Loucy (cell line): ENCODE measurements at regions not wholly inside any gene's neighbourhood (a gene's known extent, or its start where the extent isn't known, plus 50 kb on each side); places are given as distances from the start of the nearest gene placed in this dataset.

Experiments
- H2AFZ ChIP-seq: fragments of 200-600 bp; sonication (generic); 2 replicates; pipeline ENCODE4 v1.6.0; 2016; ENCODE audit warnings: antibody characterized with exemption, mild to moderate bottlenecking, low read length, moderate library complexity
- H3F3A ChIP-seq: fragments of 200-600 bp; 2 replicates; pipeline ENCODE4 v1.6.0; 2016; ENCODE audit warnings: antibody characterized with exemption, low read depth, mild to moderate bottlenecking
- H3K27me3 ChIP-seq: fragments of 200-600 bp; sonication (generic); 2 replicates; pipeline ENCODE4 v1.6.1; 2014; ENCODE audit warnings: low read length, mild to moderate bottlenecking; ENCODE audit not compliant: insufficient read depth, poor library complexity, severe bottlenecking
- H3K36me3 ChIP-seq: fragments of 200-600 bp; sonication (generic); 2 replicates; pipeline ENCODE4 v1.6.1; 2016; ENCODE audit warnings: low read length; ENCODE audit not compliant: insufficient read depth
- H3K4me1 ChIP-seq: fragments of 200-600 bp; sonication (generic); 2 replicates; pipeline ENCODE4 v1.5.1; 2014; ENCODE audit warnings: low read length, mild to moderate bottlenecking; ENCODE audit not compliant: insufficient read depth, poor library complexity, severe bottlenecking
- H3K4me2 ChIP-seq: fragments of 200-600 bp; sonication (generic); 2 replicates; pipeline ENCODE4 v1.6.0; 2014; ENCODE audit warnings: antibody characterized with exemption, low read length, low read depth, mild to moderate bottlenecking; ENCODE audit not compliant: poor library complexity, severe bottlenecking
- H3K4me3 ChIP-seq: fragments of 200-600 bp; sonication (generic); 2 replicates; pipeline ENCODE4 v1.5.1; 2014; ENCODE audit warnings: low read length, mild to moderate bottlenecking, mixed read lengths; ENCODE audit not compliant: poor library complexity, severe bottlenecking
- H3K79me2 ChIP-seq: fragments of 200-600 bp; sonication (generic); 2 replicates; pipeline ENCODE4 v1.6.1; 2014; ENCODE audit warnings: low read length; ENCODE audit not compliant: insufficient read depth
- H3K9ac ChIP-seq: fragments of 200-600 bp; sonication (generic); 2 replicates; pipeline ENCODE4 v1.6.0; 2014; ENCODE audit warnings: mild to moderate bottlenecking, low read depth, low read length, moderate library complexity; ENCODE audit not compliant: poor library complexity, severe bottlenecking
- H3K9me2 ChIP-seq: fragments of 200-600 bp; sonication (generic); replicated peaks from 2 replicates; pipeline ENCODE4 v1.6.1; 2016; ENCODE audit warnings: low read depth, low read length, mixed read lengths
- H3K9me3 ChIP-seq: fragments of 200-600 bp; sonication (generic); 2 replicates; pipeline ENCODE4 v1.6.1; 2014; ENCODE audit warnings: mild to moderate bottlenecking, antibody characterized with exemption, low read length, low read depth; ENCODE audit not compliant: insufficient read depth
- H4K20me1 ChIP-seq: fragments of 200-600 bp; sonication (generic); 2 replicates; pipeline ENCODE4 v1.6.0; 2014; ENCODE audit warnings: antibody characterized with exemption, low read length, mild to moderate bottlenecking; ENCODE audit not compliant: insufficient read depth, poor library complexity, severe bottlenecking
- EZH2phosphoT487 ChIP-seq: fragments of 200-600 bp; IDR thresholded peaks from 2 replicates; pipeline ENCODE4 v1.6.1; 2018; ENCODE audit warnings: antibody characterized with exemption, mild to moderate bottlenecking, moderate library complexity, borderline replicate concordance
- TF ChIP-seq, protein P1 (sequence below): fragments of 200-600 bp; sonication (generic); conservative IDR thresholded peaks from 2 replicates; pipeline ENCODE4 v1.5.1; 2014; ENCODE audit warnings: mild to moderate bottlenecking, antibody characterized with exemption, low read length

DNA sequence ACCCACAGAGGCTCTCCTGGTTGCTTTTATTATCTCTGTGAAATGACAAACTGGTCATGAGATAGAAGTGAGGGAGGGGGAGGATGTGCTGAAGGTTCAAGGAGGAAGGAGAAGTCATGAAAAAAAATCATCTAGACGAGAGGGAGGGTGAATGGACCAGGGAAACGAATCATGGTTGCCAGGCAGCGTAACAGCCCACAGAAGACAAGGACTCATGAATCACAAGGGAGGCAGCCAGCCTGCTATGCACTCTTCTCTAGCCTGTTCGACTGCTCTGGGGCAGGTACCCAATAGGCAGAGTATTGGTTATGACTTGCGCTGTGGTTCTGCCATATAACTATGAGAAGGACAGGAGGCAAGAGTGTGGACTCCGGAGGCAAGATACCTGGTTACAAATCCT is 475.2 kb downstream of the CDK5RAP2 start:
- no peaks in the 10 kb centered on the region for H3K36me3 ChIP-seq
- H3K4me1 ChIP-seq, result no peaks in the 10 kb centered on the region
- no peaks in the 10 kb centered on the region for H3K27me3 ChIP-seq
- H3K79me2 ChIP-seq, result no peaks in the 10 kb centered on the region
- no peaks in the 10 kb centered on the region for H3K9me2 ChIP-seq
- no peak overlapping the region for H2AFZ ChIP-seq
- H3K9me3 ChIP-seq, result no peaks in the 10 kb centered on the region
- H3K4me2 ChIP-seq, result no peak overlapping the region
- no peaks in the 10 kb centered on the region for H3F3A ChIP-seq
- H3K9ac ChIP-seq, result no peak overlapping the region
- H3K4me3 ChIP-seq, result no peak overlapping the region
- no peaks in the 10 kb centered on the region for H4K20me1 ChIP-seq
- TF ChIP-seq, protein P1, sequence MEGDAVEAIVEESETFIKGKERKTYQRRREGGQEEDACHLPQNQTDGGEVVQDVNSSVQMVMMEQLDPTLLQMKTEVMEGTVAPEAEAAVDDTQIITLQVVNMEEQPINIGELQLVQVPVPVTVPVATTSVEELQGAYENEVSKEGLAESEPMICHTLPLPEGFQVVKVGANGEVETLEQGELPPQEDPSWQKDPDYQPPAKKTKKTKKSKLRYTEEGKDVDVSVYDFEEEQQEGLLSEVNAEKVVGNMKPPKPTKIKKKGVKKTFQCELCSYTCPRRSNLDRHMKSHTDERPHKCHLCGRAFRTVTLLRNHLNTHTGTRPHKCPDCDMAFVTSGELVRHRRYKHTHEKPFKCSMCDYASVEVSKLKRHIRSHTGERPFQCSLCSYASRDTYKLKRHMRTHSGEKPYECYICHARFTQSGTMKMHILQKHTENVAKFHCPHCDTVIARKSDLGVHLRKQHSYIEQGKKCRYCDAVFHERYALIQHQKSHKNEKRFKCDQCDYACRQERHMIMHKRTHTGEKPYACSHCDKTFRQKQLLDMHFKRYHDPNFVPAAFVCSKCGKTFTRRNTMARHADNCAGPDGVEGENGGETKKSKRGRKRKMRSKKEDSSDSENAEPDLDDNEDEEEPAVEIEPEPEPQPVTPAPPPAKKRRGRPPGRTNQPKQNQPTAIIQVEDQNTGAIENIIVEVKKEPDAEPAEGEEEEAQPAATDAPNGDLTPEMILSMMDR, result no peak
- no peak for TF ChIP-seq EZH2phosphoT487

GRCh38 chr9:120100595-120100994 is 479.4 kb downstream of the CDK5RAP2 start:
- Histone ChIP-seq H3K4me3 (no peak overlapping the region), H2AFZ (no peak overlapping the region), H3K27me3 (no peaks in the 10 kb centered on the region), H3K4me2 (no peak overlapping the region), H3K9me3 (no peaks in the 10 kb centered on the region), H3F3A (no peaks in the 10 kb centered on the region), H4K20me1 (no peaks in the 10 kb centered on the region), H3K36me3 (no peaks in the 10 kb centered on the region), H3K4me1 (no peaks in the 10 kb centered on the region), H3K79me2 (no peaks in the 10 kb centered on the region), H3K9ac (no peak overlapping the region), H3K9me2 (no peaks in the 10 kb centered on the region)
- TF ChIP-seq, protein P1, result no peak
- no peak for TF ChIP-seq EZH2phosphoT487

DNA sequence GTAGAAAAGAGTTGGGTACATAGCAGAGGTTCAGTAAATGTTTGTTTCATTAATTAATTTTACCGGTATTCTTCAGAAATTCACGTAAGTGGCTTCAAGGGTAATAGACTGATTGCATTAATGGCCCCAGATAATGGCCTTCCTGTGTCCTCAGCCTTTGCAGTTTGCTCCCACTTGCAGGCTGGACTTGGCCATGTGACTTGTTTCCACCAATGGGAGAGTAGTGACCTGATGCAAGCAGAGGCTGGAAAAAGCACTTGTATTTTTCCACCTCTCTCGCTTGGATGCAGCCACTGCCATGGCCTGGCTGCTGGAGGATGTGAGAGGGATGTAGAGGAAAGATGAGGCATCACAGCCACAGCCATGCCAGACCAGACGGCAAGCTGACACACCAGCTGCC is 480.9 kb downstream of the CDK5RAP2 start:
- no peaks in the 10 kb centered on the region for H3F3A ChIP-seq
- no peak overlapping the region for H3K4me2 ChIP-seq
- H2AFZ ChIP-seq, result no peak overlapping the region
- no peak overlapping the region for H3K9ac ChIP-seq
- no peaks in the 10 kb centered on the region for H3K4me1 ChIP-seq
- no peaks in the 10 kb centered on the region for H3K9me3 ChIP-seq
- no peaks in the 10 kb centered on the region for H3K36me3 ChIP-seq
- no peaks in the 10 kb centered on the region for H3K79me2 ChIP-seq
- no peaks in the 10 kb centered on the region for H3K9me2 ChIP-seq
- H4K20me1 ChIP-seq, result no peaks in the 10 kb centered on the region
- H3K4me3 ChIP-seq, result no peak overlapping the region
- TF ChIP-seq EZH2phosphoT487, result no peak
- TF ChIP-seq, protein P1, result no peak
- H3K27me3 ChIP-seq, result no peaks in the 10 kb centered on the region
